Activated T-helper 1 cell treated with anti-CD3 and anti-CD28 coated beads, Interleukin-12 subunit alpha, Interleukin-12 subunit beta, Interleukin-2, Interleukin-4 antibody, amounts not matched to agents 30 ng/mL and 10 ng/mL and 1 ng/mL, durations not matched to agents 14 hours and 24 hours and 36 hours (primary cell): ENCODE measurements at regions not wholly inside any gene's neighbourhood (a gene's known extent, or its start where the extent isn't known, plus 50 kb on each side); places are given as distances from the start of the nearest gene placed in this dataset.

Source experiments
- DNase-seq: peaks from one replicate; pipeline ENCODE4 v3.0.0; 2021; ENCODE audit warnings: low spot score
- H3K27ac Mint-ChIP-seq: one replicate; pipeline ENCODE4 v1.8.0; 2021; ENCODE audit warnings: mild to moderate bottlenecking, mixed read lengths
- H3K27me3 Mint-ChIP-seq: one replicate; pipeline ENCODE4 v1.8.0; 2022; ENCODE audit warnings: mild to moderate bottlenecking, moderate library complexity, mixed read lengths; ENCODE audit not compliant: insufficient read depth
- H3K36me3 Mint-ChIP-seq: one replicate; pipeline ENCODE4 v1.8.0; 2021; ENCODE audit warnings: low read depth, mixed read lengths
- H3K4me1 Mint-ChIP-seq: one replicate; pipeline ENCODE4 v1.8.0; 2021; ENCODE audit warnings: low read depth, mixed read lengths
- H3K4me3 Mint-ChIP-seq: one replicate; pipeline ENCODE4 v1.8.0; 2021; ENCODE audit warnings: mild to moderate bottlenecking, moderate library complexity, mixed read lengths
- H3K9me3 Mint-ChIP-seq: one replicate; pipeline ENCODE4 v1.8.0; 2021; ENCODE audit warnings: mixed read lengths
- intact Hi-C: fragments of 100-400 bp; cut with micrococcal nuclease; formaldehyde crosslinking; loops from one replicate; pipeline ENCODE4 v1.15.1; 2024

GRCh38 chr4:65973186-65973585 is 302.9 kb upstream of the EPHA5 start:
- no peak for DNase-seq
- Mint-ChIP-seq H3K9me3 (peaks cover 8% of the 10 kb centered on the region), H3K36me3 (no peaks in the 10 kb centered on the region), H3K27me3 (no peaks in the 10 kb centered on the region), H3K27ac (no peak overlapping the region), H3K4me3 (no peak overlapping the region), H3K4me1 (no peaks in the 10 kb centered on the region)
- intact Hi-C loops, result no loop called here

DNA sequence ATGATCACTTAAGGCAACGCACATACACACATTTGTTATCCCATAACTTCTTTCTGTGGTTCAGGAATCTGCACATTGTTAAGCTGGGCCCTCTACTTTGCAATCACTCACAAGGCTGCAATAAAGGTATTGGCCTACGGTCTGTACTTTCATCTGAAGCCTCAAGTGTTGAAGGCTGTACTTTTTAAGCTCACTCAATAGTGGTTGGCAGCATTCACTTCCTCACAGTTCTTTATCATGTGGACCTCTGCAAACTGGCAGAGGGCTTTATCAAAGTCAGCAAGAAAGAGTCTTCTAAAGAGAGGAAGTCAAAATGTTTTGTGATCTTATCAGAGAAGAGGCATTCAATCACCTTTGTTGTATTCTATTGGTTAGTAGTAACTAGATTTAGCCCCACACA is 301.4 kb upstream of the EPHA5 start:
- no peak overlapping the region for H3K4me3 Mint-ChIP-seq
- no peak overlapping the region for H3K27ac Mint-ChIP-seq
- no peak for DNase-seq
- H3K4me1 Mint-ChIP-seq, result no peaks in the 10 kb centered on the region
- intact Hi-C loops, result no loop called here
- peaks cover 6% of the 10 kb centered on the region for H3K9me3 Mint-ChIP-seq
- no peaks in the 10 kb centered on the region for H3K36me3 Mint-ChIP-seq
- H3K27me3 Mint-ChIP-seq, result no peaks in the 10 kb centered on the region

- intact Hi-C loops, result no loop called here
- Mint-ChIP-seq H3K4me1 (no peaks in the 10 kb centered on the region), H3K27me3 (no peaks in the 10 kb centered on the region), H3K4me3 (no peak overlapping the region), H3K36me3 (no peaks in the 10 kb centered on the region), H3K27ac (no peak overlapping the region), H3K9me3 (no peaks in the 10 kb centered on the region)
- DNase-seq, result no peak
Measured at GRCh38 chr4:65968831-65969558, 298.7 kb upstream of the EPHA5 start.

DNA sequence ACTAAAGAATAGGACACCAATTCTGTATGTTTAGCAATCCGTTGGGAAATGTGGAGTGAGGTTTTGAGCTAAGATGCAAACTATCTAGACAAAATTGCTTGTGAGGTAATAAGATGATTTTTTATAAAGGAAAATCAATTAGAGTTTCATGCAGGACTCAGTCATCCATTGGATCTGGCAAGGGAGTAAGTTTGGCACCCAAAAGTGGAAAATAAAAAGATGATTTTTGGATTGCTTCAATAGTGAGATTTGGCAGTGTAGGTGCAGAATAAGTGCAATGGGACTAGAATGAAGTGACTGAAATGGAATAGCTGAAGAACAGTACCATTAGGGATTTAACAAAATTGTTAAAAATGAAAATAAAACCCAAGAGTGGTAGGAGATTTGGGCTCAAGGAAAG is 290.5 kb upstream of the EPHA5 start:
- H3K36me3 Mint-ChIP-seq, result no peaks in the 10 kb centered on the region
- intact Hi-C loops, result no loop called here
- H3K27me3 Mint-ChIP-seq, result no peaks in the 10 kb centered on the region
- DNase-seq, result no peak
- no peaks in the 10 kb centered on the region for H3K9me3 Mint-ChIP-seq
- H3K27ac Mint-ChIP-seq, result no peak overlapping the region
- no peaks in the 10 kb centered on the region for H3K4me1 Mint-ChIP-seq
- H3K4me3 Mint-ChIP-seq, result no peak overlapping the region

DNA sequence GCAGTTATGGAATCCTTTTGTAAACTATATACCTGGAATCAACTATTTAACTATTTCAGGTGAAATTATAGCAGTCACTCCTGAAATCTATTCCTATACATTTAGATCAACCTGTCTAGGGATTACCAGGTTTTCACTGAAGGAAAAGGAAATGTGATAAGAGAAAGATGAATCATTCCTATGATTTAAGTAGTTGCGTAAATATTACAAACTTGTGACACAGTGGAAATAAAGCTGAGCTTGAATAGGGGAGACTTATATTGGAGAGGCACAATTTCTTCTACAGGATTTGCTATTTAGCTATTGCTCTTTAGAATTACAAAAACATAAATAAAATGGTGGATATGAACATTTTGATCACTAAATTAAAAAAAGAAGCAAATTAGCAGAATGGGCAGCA is 284.1 kb upstream of the EPHA5 start:
- Mint-ChIP-seq H3K9me3 (no peaks in the 10 kb centered on the region), H3K4me3 (no peak overlapping the region), H3K4me1 (no peaks in the 10 kb centered on the region), H3K36me3 (no peaks in the 10 kb centered on the region), H3K27me3 (no peaks in the 10 kb centered on the region), H3K27ac (no peak overlapping the region)
- intact Hi-C loops, result no loop called here
- no peak for DNase-seq

DNA sequence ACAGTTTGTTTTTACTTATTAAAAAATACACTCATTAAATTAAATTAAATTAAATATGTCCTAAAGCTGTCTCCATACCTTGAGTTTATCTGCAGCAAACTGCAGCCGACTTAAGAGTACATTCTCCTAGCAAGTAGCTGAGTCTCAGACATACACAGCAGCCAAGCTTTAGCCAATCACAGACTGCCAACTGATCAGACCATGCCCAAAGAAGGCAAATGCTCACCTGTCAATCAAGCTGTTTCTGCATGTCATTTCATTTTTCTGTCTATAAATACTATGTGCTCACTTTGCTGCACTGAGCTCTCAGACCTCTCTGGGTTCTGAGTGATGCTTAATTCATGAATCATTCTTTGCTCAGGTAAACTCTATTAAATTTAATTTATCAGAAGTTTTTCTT is 280.9 kb upstream of the EPHA5 start:
- Mint-ChIP-seq H3K9me3 (no peaks in the 10 kb centered on the region), H3K27me3 (no peaks in the 10 kb centered on the region), H3K4me1 (no peaks in the 10 kb centered on the region), H3K27ac (no peak overlapping the region), H3K4me3 (no peak overlapping the region), H3K36me3 (no peaks in the 10 kb centered on the region)
- no peak for DNase-seq
- intact Hi-C loops, result no loop called here

GRCh38 chr4:65943076-65943475 is 272.8 kb upstream of the EPHA5 start:
- no peaks in the 10 kb centered on the region for H3K36me3 Mint-ChIP-seq
- intact Hi-C loops, result no loop called here
- H3K27ac Mint-ChIP-seq, result no peak overlapping the region
- no peak overlapping the region for H3K4me3 Mint-ChIP-seq
- no peaks in the 10 kb centered on the region for H3K4me1 Mint-ChIP-seq
- no peaks in the 10 kb centered on the region for H3K9me3 Mint-ChIP-seq
- H3K27me3 Mint-ChIP-seq, result no peaks in the 10 kb centered on the region
- DNase-seq, result no peak

GRCh38 chr4:65924843-65925242 is 254.6 kb upstream of the EPHA5 start:
- Mint-ChIP-seq H3K27ac (no peak overlapping the region), H3K4me3 (no peak overlapping the region), H3K36me3 (no peaks in the 10 kb centered on the region), H3K27me3 (no peaks in the 10 kb centered on the region), H3K9me3 (peaks cover 7% of the 10 kb centered on the region), H3K4me1 (no peaks in the 10 kb centered on the region)
- intact Hi-C loops, result no loop called here
- DNase-seq, result no peak

DNA sequence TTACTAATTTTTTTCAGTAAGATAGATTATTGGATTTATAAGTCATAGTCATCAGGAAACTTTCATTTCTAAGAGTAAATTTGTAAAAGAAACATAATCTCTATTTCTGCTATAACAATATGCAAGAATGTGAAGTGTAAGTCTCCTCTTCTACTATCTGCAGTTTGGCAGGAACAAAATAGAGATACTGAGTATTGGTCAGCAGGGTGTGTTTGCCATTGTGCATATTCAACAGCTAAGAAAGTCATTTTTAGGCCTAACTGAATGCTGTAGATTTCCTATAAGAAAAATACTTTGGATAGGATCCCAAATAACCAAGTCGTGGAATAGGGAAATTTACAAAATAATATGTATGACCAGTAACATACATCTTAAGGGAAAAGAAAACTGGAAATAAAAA is 253.3 kb upstream of the EPHA5 start:
- Mint-ChIP-seq H3K27ac (no peak overlapping the region), H3K36me3 (no peaks in the 10 kb centered on the region), H3K4me3 (no peak overlapping the region), H3K4me1 (no peaks in the 10 kb centered on the region), H3K9me3 (peaks cover 7% of the 10 kb centered on the region), H3K27me3 (no peaks in the 10 kb centered on the region)
- intact Hi-C loops, result no loop called here
- no peak for DNase-seq

DNA sequence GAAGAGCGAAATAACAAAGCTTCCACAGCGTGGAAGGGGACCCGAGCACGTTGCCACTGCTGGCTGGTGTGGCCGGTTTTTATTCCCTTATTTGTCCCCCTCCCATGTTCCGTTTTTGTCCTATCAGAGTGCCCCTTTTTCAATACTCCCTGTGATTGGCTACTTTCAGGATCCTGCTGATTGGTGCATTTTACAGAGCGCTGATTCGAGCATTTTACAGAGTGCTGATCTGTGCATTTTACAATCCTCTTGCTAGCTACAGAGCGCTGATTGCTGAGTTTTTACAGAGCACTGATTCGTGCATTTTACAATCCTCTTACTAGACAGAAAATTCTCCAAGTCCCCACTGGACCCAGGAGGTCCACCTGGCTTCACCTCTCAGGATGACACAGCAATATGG is 250.9 kb upstream of the EPHA5 start:
- H3K27me3 Mint-ChIP-seq, result no peaks in the 10 kb centered on the region
- H3K36me3 Mint-ChIP-seq, result no peaks in the 10 kb centered on the region
- no peak for DNase-seq
- intact Hi-C loops, result no loop called here
- H3K4me1 Mint-ChIP-seq, result no peaks in the 10 kb centered on the region
- H3K27ac Mint-ChIP-seq, result no peak overlapping the region
- H3K9me3 Mint-ChIP-seq, result peaks cover 7% of the 10 kb centered on the region
- no peak overlapping the region for H3K4me3 Mint-ChIP-seq

- peaks cover 7% of the 10 kb centered on the region for H3K9me3 Mint-ChIP-seq
- no peaks in the 10 kb centered on the region for H3K27me3 Mint-ChIP-seq
- DNase-seq, result no peak
- intact Hi-C loops, result no loop called here
- no peak overlapping the region for H3K4me3 Mint-ChIP-seq
- no peak overlapping the region for H3K27ac Mint-ChIP-seq
- H3K36me3 Mint-ChIP-seq, result no peaks in the 10 kb centered on the region
- H3K4me1 Mint-ChIP-seq, result no peaks in the 10 kb centered on the region
Measured at GRCh38 chr4:65918872-65919271, 248.6 kb upstream of the EPHA5 start.

GRCh38 chr4:65918212-65918611 is 247.9 kb upstream of the EPHA5 start:
- Mint-ChIP-seq H3K4me1 (no peaks in the 10 kb centered on the region), H3K27me3 (no peaks in the 10 kb centered on the region), H3K27ac (no peak overlapping the region), H3K36me3 (no peaks in the 10 kb centered on the region), H3K4me3 (no peak overlapping the region), H3K9me3 (peaks cover 7% of the 10 kb centered on the region)
- intact Hi-C loops, result no loop called here
- DNase-seq, result no peak

- intact Hi-C loops, result no loop called here
- Mint-ChIP-seq H3K27ac (no peak overlapping the region), H3K27me3 (no peaks in the 10 kb centered on the region)
Measured at GRCh38 chr4:65917486-65917885, 247.2 kb upstream of the EPHA5 start.

DNA sequence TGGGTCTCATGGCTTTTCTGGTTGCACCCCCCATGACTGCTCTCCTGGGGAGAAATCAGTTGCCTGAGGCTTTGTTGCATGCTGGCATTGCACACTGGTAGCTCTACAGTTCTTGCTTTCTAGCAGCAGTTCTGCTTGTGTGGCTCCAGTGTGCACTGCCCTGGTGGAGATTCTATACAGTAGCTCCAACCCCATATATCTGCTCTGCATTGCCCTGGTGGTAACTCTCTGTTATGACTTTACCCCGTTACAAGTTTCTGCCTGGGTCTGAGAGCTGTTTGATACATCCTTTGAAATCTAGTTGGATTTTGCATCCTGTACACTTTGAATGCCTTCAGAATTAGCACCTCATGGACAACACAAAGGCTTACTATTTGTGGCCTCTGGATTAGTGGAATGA is 241.4 kb upstream of the EPHA5 start:
- H3K9me3 Mint-ChIP-seq, result no peaks in the 10 kb centered on the region

More at GRCh38 chr4:65917486-65917885, 247.2 kb upstream of the EPHA5 start:
- DNase-seq, result no peak
- no peaks in the 10 kb centered on the region for H3K36me3 Mint-ChIP-seq
- peaks cover 7% of the 10 kb centered on the region for H3K9me3 Mint-ChIP-seq
- H3K4me3 Mint-ChIP-seq, result no peak overlapping the region
- H3K4me1 Mint-ChIP-seq, result no peaks in the 10 kb centered on the region

More for the DNA sequence above, 241.4 kb upstream of the EPHA5 start:
- intact Hi-C loops, result no loop called here
- Mint-ChIP-seq H3K4me1 (no peaks in the 10 kb centered on the region), H3K27me3 (no peaks in the 10 kb centered on the region), H3K36me3 (no peaks in the 10 kb centered on the region), H3K27ac (no peak overlapping the region), H3K4me3 (no peak overlapping the region)
- DNase-seq, result no peak
